Omental fat pad (tissue), 3 donors: ENCODE measurements at regions not wholly inside any gene's neighbourhood (a gene's known extent, or its start where the extent isn't known, plus 50 kb on each side); places are given as distances from the start of the nearest gene placed in this dataset.
"Not testable (repeated sequence)": the region's sequence is repeated elsewhere in the genome, so short reads cannot be mapped to it uniquely, and the experiment has no call there.

Experiments used
- ATAC-seq: fragments of 150-250 bp; one replicate; pipeline ENCODE4 v1.9.1; 2016; ENCODE audit warnings: mild to moderate bottlenecking, moderate library complexity; ENCODE audit not compliant: low FRiP score
- DNase-seq: peaks from one replicate; pipeline ENCODE4 v3.0.0-alpha.2; 2019; ENCODE audit warnings: low spot score
- TF ChIP-seq, protein P1 (sequence below), 3 donors: fragments of 450-650 bp; IDR thresholded peaks; one replicate each; pipeline ENCODE4 v1.5.1; 2016 to 2017; ENCODE audit warnings: antibody characterized with exemption in 3 of 3, mild to moderate bottlenecking in 3 of 3, moderate library complexity in 2 of 3

DNA sequence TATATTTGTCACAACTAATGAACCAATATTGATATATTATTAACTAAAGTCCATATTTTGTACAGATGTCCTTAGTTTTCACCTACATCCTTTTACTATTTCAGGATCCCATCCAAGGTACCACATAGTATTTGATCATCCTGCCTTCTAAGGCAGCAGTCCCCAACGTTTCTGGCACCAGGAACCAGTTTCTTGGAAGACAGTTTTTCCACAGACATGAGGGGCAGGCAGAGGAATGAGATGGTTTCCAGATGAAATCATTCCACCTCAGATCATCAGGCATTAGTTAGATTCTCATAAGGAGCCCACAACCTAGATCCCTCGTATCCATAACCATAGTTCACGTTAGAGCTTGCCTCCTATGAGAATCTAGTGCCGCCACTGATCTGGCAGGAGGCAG is 82.8 kb upstream of the BCL2L14 start:
- ATAC-seq (no peak), DNase-seq (no peak)
- TF ChIP-seq, protein P1, sequence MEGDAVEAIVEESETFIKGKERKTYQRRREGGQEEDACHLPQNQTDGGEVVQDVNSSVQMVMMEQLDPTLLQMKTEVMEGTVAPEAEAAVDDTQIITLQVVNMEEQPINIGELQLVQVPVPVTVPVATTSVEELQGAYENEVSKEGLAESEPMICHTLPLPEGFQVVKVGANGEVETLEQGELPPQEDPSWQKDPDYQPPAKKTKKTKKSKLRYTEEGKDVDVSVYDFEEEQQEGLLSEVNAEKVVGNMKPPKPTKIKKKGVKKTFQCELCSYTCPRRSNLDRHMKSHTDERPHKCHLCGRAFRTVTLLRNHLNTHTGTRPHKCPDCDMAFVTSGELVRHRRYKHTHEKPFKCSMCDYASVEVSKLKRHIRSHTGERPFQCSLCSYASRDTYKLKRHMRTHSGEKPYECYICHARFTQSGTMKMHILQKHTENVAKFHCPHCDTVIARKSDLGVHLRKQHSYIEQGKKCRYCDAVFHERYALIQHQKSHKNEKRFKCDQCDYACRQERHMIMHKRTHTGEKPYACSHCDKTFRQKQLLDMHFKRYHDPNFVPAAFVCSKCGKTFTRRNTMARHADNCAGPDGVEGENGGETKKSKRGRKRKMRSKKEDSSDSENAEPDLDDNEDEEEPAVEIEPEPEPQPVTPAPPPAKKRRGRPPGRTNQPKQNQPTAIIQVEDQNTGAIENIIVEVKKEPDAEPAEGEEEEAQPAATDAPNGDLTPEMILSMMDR (IDR thresholded peaks at IDR 0.05) = no peak

DNA sequence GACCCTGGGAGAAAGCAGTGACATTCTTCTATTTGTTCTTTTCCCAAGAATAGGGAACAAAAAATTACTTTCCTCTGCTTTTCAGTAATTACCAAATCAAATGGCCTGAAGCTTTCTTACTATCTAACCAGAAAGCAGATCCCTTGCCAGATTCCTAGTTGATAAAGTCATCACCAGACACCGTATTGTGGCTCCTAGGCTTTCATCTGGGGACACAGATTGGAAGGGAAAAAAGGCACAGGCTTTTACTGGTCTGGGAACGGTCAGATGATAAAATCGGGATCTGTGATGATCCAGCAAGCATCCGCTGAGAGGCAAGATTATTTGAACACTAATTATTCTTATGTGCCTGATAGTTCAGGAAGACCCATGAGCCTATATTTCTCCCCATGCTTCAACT is 79.1 kb upstream of the BCL2L14 start:
- ATAC-seq (no peak), DNase-seq (no peak)
- TF ChIP-seq, protein P1 (IDR thresholded peaks at IDR 0.05) = no peak

DNA sequence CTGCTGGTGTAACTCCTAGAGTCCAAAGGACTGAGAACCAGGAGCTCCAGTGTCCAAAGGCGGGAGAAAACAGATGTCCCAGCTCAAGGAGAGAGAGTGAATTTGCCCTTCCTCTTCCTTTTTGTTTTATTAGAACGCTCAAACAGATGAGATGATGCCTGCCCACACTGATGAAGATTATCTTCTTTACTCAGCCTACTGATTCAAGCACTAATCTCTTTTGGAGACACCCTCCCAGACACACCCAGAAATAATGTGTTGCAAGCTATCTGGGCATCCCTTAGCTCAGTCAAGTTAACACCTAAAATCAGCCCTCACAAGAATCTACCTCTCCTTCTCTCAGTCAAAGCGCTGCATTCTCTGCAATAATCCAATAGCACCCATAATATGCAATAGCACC is 78.2 kb upstream of the BCL2L14 start:
- ATAC-seq = no peak
- no peak for DNase-seq
- TF ChIP-seq, protein P1 (IDR thresholded peaks at IDR 0.05) = no peak

DNA sequence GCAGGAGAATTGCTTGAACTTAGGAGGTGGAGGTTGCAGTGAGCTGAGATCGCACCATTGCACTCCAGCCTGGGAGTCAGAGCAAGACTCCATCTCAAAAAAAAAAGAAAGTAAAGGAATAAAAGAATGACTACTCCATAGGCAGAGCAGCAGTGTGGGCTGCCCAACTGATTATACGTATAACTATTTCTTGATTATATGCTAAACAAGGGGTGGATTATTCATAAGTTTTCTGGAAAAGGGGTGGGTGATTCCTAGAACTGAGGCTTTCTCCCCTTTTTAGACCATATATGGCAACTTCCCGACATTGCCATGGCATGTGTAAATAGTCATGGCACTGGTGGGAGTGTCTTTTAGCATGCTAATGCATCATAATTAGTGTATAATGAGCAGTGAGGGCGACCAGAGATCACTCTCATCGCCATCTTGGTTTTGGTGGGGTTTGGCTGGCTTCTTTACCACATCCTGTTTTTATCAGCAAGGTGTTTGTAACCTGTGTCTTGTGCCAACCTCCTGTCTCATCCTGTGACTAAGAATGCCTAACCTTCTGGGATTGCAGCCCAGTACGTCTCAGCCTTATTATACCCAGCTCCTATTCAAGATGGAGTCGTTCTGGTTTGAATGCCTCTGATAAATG is 72.3 kb upstream of the BCL2L14 start:
- not testable (repeated sequence) for ATAC-seq, DNase-seq

DNA sequence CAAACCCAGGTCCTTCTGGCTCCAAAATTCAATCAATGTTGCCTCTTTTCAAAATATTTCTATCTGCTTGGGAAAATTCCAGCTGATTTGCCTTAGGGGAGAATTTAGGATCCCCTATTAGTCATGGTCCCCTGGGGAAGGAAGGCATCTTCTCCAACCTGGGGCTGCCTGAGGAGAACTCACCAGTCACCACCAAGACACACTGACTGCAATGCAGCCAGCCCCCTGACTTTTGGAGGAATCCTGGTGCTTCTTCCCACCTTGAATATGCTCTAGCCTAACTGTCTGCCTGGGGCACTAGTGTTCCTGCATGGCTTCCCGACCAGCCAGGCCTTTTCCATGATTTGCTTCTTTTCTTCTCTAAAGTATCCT is 71.8 kb upstream of the BCL2L14 start:
- no peak for ATAC-seq
- TF ChIP-seq, protein P1 (IDR thresholded peaks at IDR 0.05) = no peak
- no peak for DNase-seq

DNA sequence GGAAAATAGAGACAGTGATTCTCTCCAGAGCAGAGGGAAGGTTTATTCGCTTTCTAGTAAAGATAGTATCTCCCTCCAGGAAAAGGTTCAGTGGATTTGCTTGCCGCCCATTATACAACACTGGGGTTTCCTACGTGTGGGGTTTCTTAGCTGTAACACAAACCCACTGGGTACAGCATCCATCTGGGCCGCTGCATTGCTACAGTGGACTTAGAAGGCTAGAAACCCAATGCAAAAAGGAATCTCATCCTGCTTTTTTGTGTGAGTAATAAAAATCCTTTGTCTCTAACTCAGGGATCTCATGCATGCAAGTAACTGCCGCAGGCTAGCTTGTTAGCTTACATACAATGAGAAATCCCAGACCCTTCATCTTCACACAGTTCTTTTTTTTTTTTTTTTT is 67.1 kb upstream of the BCL2L14 start:
- DNase-seq = no peak
- no peak for ATAC-seq
- TF ChIP-seq, protein P1 (IDR thresholded peaks at IDR 0.05) = no peak

DNA sequence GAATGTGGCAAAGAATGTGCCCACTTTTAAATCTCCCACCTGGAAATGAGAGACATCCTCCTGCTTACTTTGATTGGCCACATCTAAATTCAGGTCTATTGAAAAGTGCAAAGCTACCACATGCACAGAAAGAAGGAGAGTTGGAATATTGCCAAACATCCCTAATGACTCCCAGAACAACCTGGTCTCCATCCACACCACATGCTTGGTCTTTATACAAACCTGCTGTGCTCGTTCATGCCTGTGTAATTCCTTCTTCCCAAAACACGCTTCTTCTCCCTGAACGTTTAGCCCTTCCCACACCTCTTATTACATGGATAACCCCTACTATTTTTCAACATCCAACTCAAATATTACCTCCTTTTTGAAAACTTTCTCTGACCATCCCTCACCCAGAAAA is 66.2 kb upstream of the BCL2L14 start:
- DNase-seq (no peak), ATAC-seq (no peak)
- TF ChIP-seq, protein P1 (IDR thresholded peaks at IDR 0.05) = no peak
